DND-41 (cell line): ENCODE measurements at regions not wholly inside any gene's neighbourhood (a gene's known extent, or its start where the extent isn't known, plus 50 kb on each side); places are given as distances from the start of the nearest gene placed in this dataset.

Source experiments
- ATAC-seq: fragments of 200-7000 bp; cut with Tn5 transposase; 3 replicates; pipeline ENCODE4 v1.9.1; 2021; ENCODE audit warnings: low read depth; ENCODE audit not compliant: insufficient read depth
- DNase-seq: peaks from one replicate; pipeline ENCODE4 v3.0.0-alpha.2; 2020
- H2AFZ ChIP-seq: 2 replicates; pipeline ENCODE4 v1.6.0; 2012; ENCODE audit warnings: low read depth, low read length
- H3K27ac ChIP-seq: 2 replicates; pipeline ENCODE4 v1.5.1; 2012; ENCODE audit warnings: low read length, inconsistent platforms
- H3K27me3 ChIP-seq: fragments of 200-600 bp; sonication (generic); 2 replicates; pipeline ENCODE4 v1.6.0; 2012; ENCODE audit warnings: low read length, mild to moderate bottlenecking, inconsistent platforms; ENCODE audit not compliant: insufficient read depth, poor library complexity
- H3K36me3 ChIP-seq: 2 replicates; pipeline ENCODE4 v1.5.1; 2012; ENCODE audit warnings: low read length, inconsistent platforms; ENCODE audit not compliant: insufficient read depth
- H3K4me1 ChIP-seq: 2 replicates; pipeline ENCODE4 v1.5.1; 2012; ENCODE audit warnings: mild to moderate bottlenecking, low read length; ENCODE audit not compliant: insufficient read depth
- H3K4me2 ChIP-seq: 2 replicates; pipeline ENCODE4 v1.6.0; 2012; ENCODE audit warnings: mild to moderate bottlenecking, moderate library complexity, low read length, inconsistent platforms; ENCODE audit not compliant: insufficient read depth
- H3K4me3 ChIP-seq, 2 experiments: fragments of 200-600 bp in 1 of 2; shearing (Covaris generic) in 1 of 2; 2 replicates each; pipeline ENCODE4 v1.5.1; 2012 to 2016; ENCODE audit warnings: inconsistent platforms in 2 of 2, low read length in 2 of 2, mild to moderate bottlenecking in 2 of 2, low read depth in 1 of 2, moderate library complexity in 1 of 2
- H3K79me2 ChIP-seq: 2 replicates; pipeline ENCODE4 v1.6.0; 2012; ENCODE audit warnings: low read length, inconsistent platforms; ENCODE audit not compliant: insufficient read depth
- H3K9ac ChIP-seq: 2 replicates; pipeline ENCODE4 v1.6.0; 2012; ENCODE audit warnings: low read depth, mild to moderate bottlenecking, inconsistent platforms, low read length, moderate library complexity
- H3K9me3 ChIP-seq: 2 replicates; pipeline ENCODE4 v1.5.1; 2012; ENCODE audit warnings: low read length, moderate library complexity, mild to moderate bottlenecking, inconsistent platforms; ENCODE audit not compliant: insufficient read depth, severe bottlenecking
- H4K20me1 ChIP-seq: 2 replicates; pipeline ENCODE4 v1.6.0; 2012; ENCODE audit warnings: low read length; ENCODE audit not compliant: insufficient read depth
- CTCF ChIP-seq: IDR thresholded peaks from 2 replicates; pipeline ENCODE4 v1.5.1; 2012; ENCODE audit warnings: borderline replicate concordance, low read length, moderate library complexity, mild to moderate bottlenecking; ENCODE audit not compliant: poor library complexity, severe bottlenecking; ENCODE audit errors: extremely low read depth
- EZH2 ChIP-seq: IDR thresholded peaks from 3 replicates; pipeline ENCODE4 v1.6.1; 2012; ENCODE audit warnings: borderline replicate concordance, low read depth, mild to moderate bottlenecking, moderate library complexity, low read length, inconsistent platforms; ENCODE audit not compliant: severe bottlenecking

GRCh38 chr16:61214780-61215179 lies 821.5 kb downstream of the CDH8 start:
- H3K9ac ChIP-seq: no peak overlapping the region
- no peaks in the 10 kb centered on the region for H3K79me2 ChIP-seq
- no peaks in the 10 kb centered on the region for H4K20me1 ChIP-seq
- ATAC-seq (no peak), DNase-seq (no peak)
- H3K27ac ChIP-seq: no peak overlapping the region
- no peak overlapping the region for H2AFZ ChIP-seq
- H3K4me3 ChIP-seq: no peak overlapping the region
- no peaks in the 10 kb centered on the region for H3K36me3 ChIP-seq
- H3K4me1 ChIP-seq: no peaks in the 10 kb centered on the region
- no peaks in the 10 kb centered on the region for H3K27me3 ChIP-seq
- TF ChIP-seq EZH2 (no peak), CTCF (no peak)
- H3K9me3 ChIP-seq: no peaks in the 10 kb centered on the region
- H3K4me2 ChIP-seq: no peak overlapping the region

- no peaks in the 10 kb centered on the region for H4K20me1 ChIP-seq
- no peaks in the 10 kb centered on the region for H3K36me3 ChIP-seq
- no peak overlapping the region for H2AFZ ChIP-seq
- H3K27me3 ChIP-seq: no peaks in the 10 kb centered on the region
- TF ChIP-seq EZH2 (no peak), CTCF (no peak)
- no peak overlapping the region for H3K9ac ChIP-seq
- H3K79me2 ChIP-seq: no peaks in the 10 kb centered on the region
- no peak for DNase-seq
- H3K4me2 ChIP-seq: no peak overlapping the region
- H3K4me1 ChIP-seq: no peaks in the 10 kb centered on the region
- H3K27ac ChIP-seq: no peak overlapping the region
- H3K9me3 ChIP-seq: no peaks in the 10 kb centered on the region
- no peak overlapping the region for H3K4me3 ChIP-seq
- no peak for ATAC-seq
Measured at GRCh38 chr16:61210076-61210475, 826.2 kb downstream of the CDH8 start.

GRCh38 chr16:61195006-61195405 lies 841.2 kb downstream of the CDH8 start:
- Histone ChIP-seq H3K27ac (no peak overlapping the region), H3K4me1 (no peaks in the 10 kb centered on the region), H4K20me1 (no peaks in the 10 kb centered on the region), H3K9me3 (no peaks in the 10 kb centered on the region), H3K4me2 (no peak overlapping the region), H3K9ac (no peak overlapping the region), H2AFZ (no peak overlapping the region), H3K36me3 (no peaks in the 10 kb centered on the region), H3K4me3 (no peak overlapping the region), H3K27me3 (no peaks in the 10 kb centered on the region), H3K79me2 (no peaks in the 10 kb centered on the region)
- TF ChIP-seq CTCF (no peak), EZH2 (no peak)
- ATAC-seq (no peak), DNase-seq (no peak)

- Histone ChIP-seq H3K79me2 (no peaks in the 10 kb centered on the region), H3K9me3 (no peaks in the 10 kb centered on the region), H2AFZ (no peak overlapping the region), H3K36me3 (no peaks in the 10 kb centered on the region), H4K20me1 (no peaks in the 10 kb centered on the region), H3K27ac (no peak overlapping the region), H3K9ac (no peak overlapping the region), H3K4me1 (no peaks in the 10 kb centered on the region), H3K4me2 (no peak overlapping the region), H3K4me3 (no peak overlapping the region), H3K27me3 (no peaks in the 10 kb centered on the region)
- ATAC-seq (no peak), DNase-seq (no peak)
- TF ChIP-seq CTCF: no peak
- no peak for TF ChIP-seq EZH2
Measured at GRCh38 chr16:61194573-61194972, 841.7 kb downstream of the CDH8 start.
